PC-9 (cell line): ENCODE measurements at regions not wholly inside any gene's neighbourhood (a gene's known extent, or its start where the extent isn't known, plus 50 kb on each side); places are given as distances from the start of the nearest gene placed in this dataset.

ENCODE experiments used
- BruUV-seq: library from RNA; stranded (reverse); fragments of 400-500 nt; replicated peaks from 2 replicates; lab custom pipeline; 2021; lab: Mats Ljungman, UMichigan
- CTCF ChIA-PET: fragments of 300-600 bp; sonication (Branson Sonifier 250); formaldehyde crosslinking; loops from one replicate; lab custom pipeline; 2022; ENCODE audit warnings: antibody characterized with exemption; lab: Charles Lee
- POLR2A ChIA-PET: fragments of 300-600 bp; sonication (Branson Sonifier 250); formaldehyde crosslinking; loops from one replicate; lab custom pipeline; 2022; ENCODE audit warnings: antibody characterized with exemption; ENCODE audit not compliant: unreplicated experiment; lab: Charles Lee
- DNase-seq, 2 experiments: peaks; one replicate each; pipeline versions ENCODE4 v3.0.0 to v3.0.0-alpha.2; 2015 to 2022; ENCODE audit warnings: mixed read lengths in 1 of 2
- H2AFZ ChIP-seq: fragments of 200-600 bp; sonication (generic); 2 replicates; pipeline ENCODE4 v1.8.1; 2017; ENCODE audit warnings: antibody characterized with exemption
- H3F3A ChIP-seq: fragments of 200-600 bp; sonication (generic); 2 replicates; pipeline ENCODE4 v1.8.1; 2017; ENCODE audit warnings: antibody characterized with exemption, mild to moderate bottlenecking, low read depth; ENCODE audit not compliant: insufficient read depth
- H3K27ac ChIP-seq: fragments of 200-600 bp; sonication (generic); 2 replicates; pipeline ENCODE4 v1.6.1; 2016; ENCODE audit warnings: mixed run types
- H3K27me3 ChIP-seq: fragments of 200-600 bp; sonication (generic); 2 replicates; pipeline ENCODE4 v1.6.1; 2016; ENCODE audit warnings: low read depth, mixed run types; ENCODE audit not compliant: insufficient read depth
- H3K36me3 ChIP-seq: fragments of 200-600 bp; sonication (generic); 2 replicates; pipeline ENCODE4 v1.6.1; 2016; ENCODE audit warnings: low read depth, mixed run types
- H3K4me1 ChIP-seq: fragments of 200-600 bp; sonication (generic); replicated peaks from 2 replicates; pipeline ENCODE4 v1.6.1; 2016; ENCODE audit warnings: mixed run types; ENCODE audit not compliant: insufficient read depth
- H3K4me2 ChIP-seq: fragments of 200-600 bp; sonication (generic); 2 replicates; pipeline ENCODE4 v1.6.1; 2017; ENCODE audit warnings: mixed run types
- H3K4me3 ChIP-seq: fragments of 200-600 bp; sonication (generic); 2 replicates; pipeline ENCODE4 v1.6.1; 2016; ENCODE audit warnings: mixed run types
- H3K79me2 ChIP-seq: fragments of 200-600 bp; sonication (generic); 2 replicates; pipeline ENCODE4 v1.6.1; 2017; ENCODE audit warnings: low read depth, mixed run types
- H3K9me2 ChIP-seq: fragments of 200-600 bp; sonication (generic); 2 replicates; pipeline ENCODE4 v1.8.1; 2017; ENCODE audit warnings: mild to moderate bottlenecking; ENCODE audit not compliant: insufficient read depth
- H3K9me3 ChIP-seq: fragments of 200-600 bp; sonication (generic); 2 replicates; pipeline ENCODE4 v1.8.1; 2016; ENCODE audit warnings: low read depth; ENCODE audit not compliant: insufficient read depth
- H4K20me1 ChIP-seq: fragments of 200-600 bp; sonication (generic); 2 replicates; pipeline ENCODE4 v1.8.1; 2017; ENCODE audit not compliant: insufficient read depth
- CTCF ChIP-seq: fragments of 200-600 bp; sonication (generic); conservative IDR thresholded peaks from 2 replicates; pipeline ENCODE4 v1.6.1; 2017; ENCODE audit warnings: mixed run types, antibody characterized with exemption, mild to moderate bottlenecking, moderate library complexity
- EZH2 ChIP-seq: fragments of 200-600 bp; sonication (generic); IDR thresholded peaks from 2 replicates; pipeline ENCODE4 v1.8.0; 2017; ENCODE audit warnings: antibody characterized with exemption, low read depth
- intact Hi-C: fragments of 100-400 bp; cut with micrococcal nuclease; formaldehyde crosslinking; loops from one replicate; pipeline ENCODE4 v1.10.0; 2022; ENCODE audit not compliant: unreplicated experiment

DNA sequence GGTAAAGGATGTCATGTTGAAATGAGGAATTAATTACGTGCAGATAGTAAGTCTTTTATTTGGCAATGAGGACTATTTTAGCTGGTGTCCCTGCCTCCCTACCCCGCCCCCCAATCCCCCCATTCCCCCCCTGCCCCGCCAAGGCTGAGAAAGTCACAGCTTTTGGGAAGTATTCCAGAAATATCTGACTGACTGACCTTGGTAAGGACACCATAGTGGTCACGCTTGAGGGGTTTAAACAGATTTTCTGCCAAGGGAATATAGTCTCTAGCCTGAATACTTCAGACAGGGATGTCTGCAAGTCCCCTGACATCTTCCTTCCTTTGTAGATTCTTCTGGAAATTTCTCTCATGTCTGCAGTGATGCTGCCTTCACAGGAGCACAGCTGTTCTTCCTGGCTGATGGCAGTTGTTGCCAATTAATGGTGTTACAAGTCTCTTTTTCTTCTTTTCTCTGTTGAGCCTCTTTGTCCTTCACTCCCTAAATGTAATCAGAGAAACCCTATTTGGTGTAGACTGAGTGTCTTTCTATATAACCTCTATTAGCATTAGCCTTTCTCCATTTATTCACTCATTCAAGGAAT is 53.7 kb upstream of the MGAT5 start:
- POLR2A ChIA-PET: interaction anchor here (0.8 kb wide), 1 partner anchor 12 kb away, joined by 12 read pairs; no protein-coding TSS in a partner anchor

GRCh38 chr2:134201533-134201932 is 52.3 kb upstream of the MGAT5 start:
- ChIA-PET CTCF (no interaction called here), POLR2A (interaction anchor here (0.7 kb wide), 1 partner anchor 34 kb away, joined by 3 read pairs; no protein-coding TSS in a partner anchor)
- Histone ChIP-seq H3K36me3 (no peaks in the 10 kb centered on the region), H3K9me2 (no peaks in the 10 kb centered on the region), H3K27me3 (no peaks in the 10 kb centered on the region), H3K9me3 (no peaks in the 10 kb centered on the region), H3K4me1 (no peaks in the 10 kb centered on the region), H3K27ac (no peak overlapping the region), H2AFZ (no peak overlapping the region), H4K20me1 (no peaks in the 10 kb centered on the region), H3K4me2 (no peak overlapping the region), H3K4me3 (no peak overlapping the region), H3F3A (no peaks in the 10 kb centered on the region), H3K79me2 (no peaks in the 10 kb centered on the region)
- no peak for TF ChIP-seq EZH2
- no TSS peak for BruUV-seq
- no peak for DNase-seq
- intact Hi-C loops: no loop called here

More for the DNA sequence above, 53.7 kb upstream of the MGAT5 start:
- Histone ChIP-seq H3K27me3 (no peaks in the 10 kb centered on the region), H3K4me3 (no peak overlapping the region), H3F3A (no peaks in the 10 kb centered on the region), H3K36me3 (no peaks in the 10 kb centered on the region), H3K4me1 (no peaks in the 10 kb centered on the region), H3K9me2 (no peaks in the 10 kb centered on the region), H4K20me1 (no peaks in the 10 kb centered on the region), H3K9me3 (no peaks in the 10 kb centered on the region), H3K79me2 (no peaks in the 10 kb centered on the region), H3K4me2 (no peak overlapping the region), H2AFZ (no peak overlapping the region), H3K27ac (no peak overlapping the region)
- CTCF ChIA-PET: no interaction called here
- intact Hi-C loops: no loop called here
- no peak for TF ChIP-seq EZH2
- TF ChIP-seq CTCF: no peak
- no TSS peak for BruUV-seq
- no peak for DNase-seq

GRCh38 chr2:134202371-134202770 is 51.5 kb upstream of the MGAT5 start:
- no peaks in the 10 kb centered on the region for H3K36me3 ChIP-seq
- no peaks in the 10 kb centered on the region for H3K9me3 ChIP-seq
- TF ChIP-seq CTCF (no peak), EZH2 (no peak)
- no peaks in the 10 kb centered on the region for H3K4me1 ChIP-seq
- ChIA-PET CTCF (no interaction called here), POLR2A (no interaction called here)
- H4K20me1 ChIP-seq: no peaks in the 10 kb centered on the region
- H3F3A ChIP-seq: no peaks in the 10 kb centered on the region
- H3K27ac ChIP-seq: no peak overlapping the region
- H3K79me2 ChIP-seq: no peaks in the 10 kb centered on the region
- no peak overlapping the region for H3K4me3 ChIP-seq
- H3K4me2 ChIP-seq: no peak overlapping the region
- intact Hi-C loops: no loop called here
- H2AFZ ChIP-seq: no peak overlapping the region
- no peaks in the 10 kb centered on the region for H3K9me2 ChIP-seq
- no peak for DNase-seq
- H3K27me3 ChIP-seq: no peaks in the 10 kb centered on the region
- no TSS peak for BruUV-seq
